ENCODE measurements at regions not wholly inside any gene's neighbourhood (a gene's known extent, or its start where the extent isn't known, plus 50 kb on each side); places are given as distances from the start of the nearest gene placed in this dataset.
"Not testable (repeated sequence)": the region's sequence is repeated elsewhere in the genome, so short reads cannot be mapped to it uniquely, and the experiment has no call there.

DNA sequence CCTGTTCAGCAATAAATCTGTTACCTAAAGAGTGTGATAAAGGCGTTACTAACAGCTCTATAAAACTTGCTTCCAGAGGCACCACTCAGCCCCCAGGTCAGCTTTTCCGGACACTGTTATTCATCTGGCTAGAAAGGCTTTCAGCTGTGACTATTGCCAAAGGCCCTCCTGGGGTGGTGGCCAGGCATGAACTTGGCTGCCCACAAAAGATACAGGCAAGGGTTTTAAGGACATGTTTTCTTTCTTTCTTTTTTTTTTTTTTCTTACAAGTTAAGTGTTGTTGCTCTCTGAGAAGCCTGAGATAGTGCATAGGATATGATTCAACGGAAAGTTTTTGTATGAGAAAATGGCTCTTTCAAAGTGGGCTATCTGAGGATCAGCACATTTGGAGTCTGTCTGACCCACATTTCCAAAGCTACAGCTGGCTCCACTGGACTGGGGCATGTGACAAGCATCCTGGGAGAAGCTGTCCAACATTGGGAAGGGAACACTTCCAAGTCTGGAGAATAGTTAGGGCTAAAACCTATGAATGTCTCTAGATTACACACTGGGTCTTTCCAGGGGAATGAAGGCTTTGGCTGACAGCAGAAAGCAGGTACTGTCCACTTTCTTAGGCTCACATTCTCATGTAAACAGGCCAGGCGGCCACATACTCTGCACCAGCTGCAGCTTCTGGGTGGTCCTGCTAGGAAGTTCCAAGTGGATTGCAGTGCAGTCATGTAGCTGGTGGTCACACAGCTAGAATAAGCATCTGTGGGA, 639.7 kb downstream of the LMO4 start:
- DNase-seq (ENCODE audit: low spot score in 2 of 2) (no peak), ATAC-seq (no peak)
- Mint-ChIP-seq H3K36me3 (no peaks in the 10 kb centered on the region), H3K4me1 (no peaks in the 10 kb centered on the region), H3K27ac (no peak overlapping the region), H3K4me3 (no peak overlapping the region), H3K9me3 (no peaks in the 10 kb centered on the region)

- DNase-seq (ENCODE audit: low spot score in 2 of 2) (no peak), ATAC-seq (no peak)
- H3K4me3 Mint-ChIP-seq, result no peak overlapping the region
- no peaks in the 10 kb centered on the region for H3K4me1 Mint-ChIP-seq
- no peaks in the 10 kb centered on the region for H3K9me3 Mint-ChIP-seq
- no peak overlapping the region for H3K27ac Mint-ChIP-seq
- no peaks in the 10 kb centered on the region for H3K36me3 Mint-ChIP-seq
These were observed 640.4 kb downstream of the LMO4 start for GRCh38 chr1:87969040-87969439.

DNA sequence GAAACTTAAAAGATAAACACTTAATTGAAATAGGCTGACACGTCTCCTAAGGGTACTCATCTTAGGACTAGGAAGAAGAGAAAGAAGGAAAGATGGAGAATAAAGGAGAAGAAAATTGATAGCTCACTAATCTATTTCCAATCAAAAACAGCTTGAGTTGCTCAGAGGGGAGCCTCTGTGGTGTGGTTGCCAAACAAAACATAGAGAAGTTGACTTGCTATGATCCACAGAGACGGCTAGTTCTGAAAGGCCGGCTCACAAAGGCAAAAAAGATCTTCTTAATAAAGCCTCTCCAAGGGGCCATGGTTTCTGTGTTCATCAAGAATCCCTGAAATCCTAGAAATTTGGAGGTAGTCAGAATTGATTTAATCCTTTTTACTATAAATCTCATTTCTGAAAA, 644.1 kb downstream of the LMO4 start:
- DNase-seq (ENCODE audit: low spot score in 2 of 2) (no peak), ATAC-seq (no peak)
- no peaks in the 10 kb centered on the region for H3K4me1 Mint-ChIP-seq
- no peak overlapping the region for H3K27ac Mint-ChIP-seq
- no peaks in the 10 kb centered on the region for H3K9me3 Mint-ChIP-seq
- no peak overlapping the region for H3K4me3 Mint-ChIP-seq
- H3K36me3 Mint-ChIP-seq, result no peaks in the 10 kb centered on the region

GRCh38 chr1:87973896-87974295, 645.2 kb downstream of the LMO4 start:
- no peak for DNase-seq (ENCODE audit: low spot score in 2 of 2)
- Mint-ChIP-seq H3K36me3 (no peaks in the 10 kb centered on the region), H3K27ac (no peak overlapping the region), H3K4me1 (no peaks in the 10 kb centered on the region), H3K4me3 (no peak overlapping the region), H3K9me3 (no peaks in the 10 kb centered on the region)
- ATAC-seq, result no peak

GRCh38 chr1:87976316-87976715, 647.6 kb downstream of the LMO4 start:
- no peaks in the 10 kb centered on the region for H3K9me3 Mint-ChIP-seq
- H3K4me1 Mint-ChIP-seq, result no peaks in the 10 kb centered on the region
- ATAC-seq, result no peak
- no peaks in the 10 kb centered on the region for H3K36me3 Mint-ChIP-seq
- DNase-seq (ENCODE audit: low spot score in 2 of 2), result no peak
- no peak overlapping the region for H3K4me3 Mint-ChIP-seq
- H3K27ac Mint-ChIP-seq, result no peak overlapping the region

DNA sequence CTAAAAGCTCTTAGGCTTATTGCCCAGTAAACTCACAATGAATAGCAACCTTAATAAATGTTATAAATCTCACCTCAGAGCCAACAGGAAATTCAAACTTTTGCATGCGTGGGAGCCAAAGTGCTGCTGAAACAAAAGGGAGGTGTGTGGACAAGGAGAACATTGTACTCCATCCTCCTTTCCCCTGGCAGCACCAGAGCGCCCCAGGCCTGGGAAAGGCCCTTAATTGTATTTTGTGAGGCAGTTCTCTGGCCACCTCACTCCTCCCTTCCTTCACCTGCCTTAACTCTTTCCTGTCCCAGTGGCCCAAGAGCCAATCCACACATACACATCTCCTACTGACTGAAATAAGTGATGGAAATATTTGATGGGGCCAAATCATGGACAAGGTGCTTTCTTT, 648.5 kb downstream of the LMO4 start:
- H3K4me1 Mint-ChIP-seq, result no peaks in the 10 kb centered on the region
- ATAC-seq, result no peak

DNA sequence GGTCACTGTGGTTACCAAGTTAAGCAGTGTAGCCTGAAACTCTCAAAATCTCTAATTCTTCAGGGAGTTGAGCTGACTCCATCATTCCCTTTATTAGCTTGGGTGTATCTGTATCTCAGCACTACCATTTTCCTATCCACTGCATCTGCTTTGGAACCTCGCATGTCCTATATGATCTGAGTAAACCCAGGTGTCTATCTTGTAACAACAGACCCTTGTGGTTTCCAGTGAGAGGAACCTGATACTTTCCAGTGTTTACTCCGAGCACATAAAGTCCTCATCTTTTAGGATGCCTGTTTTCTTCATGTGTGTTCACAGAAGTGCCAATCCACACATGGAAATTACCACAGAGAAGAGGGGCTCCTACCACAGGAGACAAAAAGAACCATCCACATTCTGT, 650.4 kb downstream of the LMO4 start:
- H3K36me3 Mint-ChIP-seq, result no peaks in the 10 kb centered on the region
- ATAC-seq (no peak), DNase-seq (ENCODE audit: low spot score in 2 of 2) (no peak)
- no peak overlapping the region for H3K4me3 Mint-ChIP-seq
- no peaks in the 10 kb centered on the region for H3K9me3 Mint-ChIP-seq
- H3K4me1 Mint-ChIP-seq, result no peaks in the 10 kb centered on the region
- H3K27ac Mint-ChIP-seq, result no peak overlapping the region

More for the DNA sequence above, 648.5 kb downstream of the LMO4 start:
- H3K36me3 Mint-ChIP-seq, result no peaks in the 10 kb centered on the region
- no peaks in the 10 kb centered on the region for H3K9me3 Mint-ChIP-seq
- DNase-seq (ENCODE audit: low spot score in 2 of 2), result no peak
- no peak overlapping the region for H3K4me3 Mint-ChIP-seq
- H3K27ac Mint-ChIP-seq, result no peak overlapping the region

DNA sequence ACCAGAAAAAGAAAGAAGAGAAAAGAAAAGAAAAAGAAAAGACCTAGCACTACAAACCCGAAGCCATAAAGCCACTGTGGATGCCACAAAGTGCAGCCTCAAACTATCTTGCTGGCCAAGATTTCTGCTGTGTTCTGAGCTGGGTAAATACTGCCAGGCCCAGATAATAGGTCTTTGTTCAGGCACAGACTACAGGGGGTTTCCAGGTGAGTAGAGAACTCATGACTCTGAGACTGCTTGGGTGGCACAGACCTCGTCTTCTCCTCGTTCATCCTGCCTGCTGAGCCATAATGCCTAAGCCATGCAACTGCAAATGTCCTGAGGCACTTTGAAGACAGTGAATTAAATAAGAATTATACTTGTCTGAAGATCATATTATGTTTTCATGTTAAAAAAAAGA, 651.8 kb downstream of the LMO4 start:
- H3K36me3 Mint-ChIP-seq, result no peaks in the 10 kb centered on the region
- no peaks in the 10 kb centered on the region for H3K9me3 Mint-ChIP-seq
- no peak for ATAC-seq
- no peak for DNase-seq (ENCODE audit: low spot score in 2 of 2)
- H3K4me3 Mint-ChIP-seq, result no peak overlapping the region
- no peak overlapping the region for H3K27ac Mint-ChIP-seq
- no peaks in the 10 kb centered on the region for H3K4me1 Mint-ChIP-seq

- no peak overlapping the region for H3K27ac Mint-ChIP-seq
- H3K4me3 Mint-ChIP-seq, result no peak overlapping the region
- H3K9me3 Mint-ChIP-seq, result no peaks in the 10 kb centered on the region
- DNase-seq (ENCODE audit: low spot score in 2 of 2) (no peak), ATAC-seq (no peak)
- no peaks in the 10 kb centered on the region for H3K4me1 Mint-ChIP-seq
- no peaks in the 10 kb centered on the region for H3K36me3 Mint-ChIP-seq
These were observed 652.7 kb downstream of the LMO4 start for GRCh38 chr1:87981386-87981785.

DNA sequence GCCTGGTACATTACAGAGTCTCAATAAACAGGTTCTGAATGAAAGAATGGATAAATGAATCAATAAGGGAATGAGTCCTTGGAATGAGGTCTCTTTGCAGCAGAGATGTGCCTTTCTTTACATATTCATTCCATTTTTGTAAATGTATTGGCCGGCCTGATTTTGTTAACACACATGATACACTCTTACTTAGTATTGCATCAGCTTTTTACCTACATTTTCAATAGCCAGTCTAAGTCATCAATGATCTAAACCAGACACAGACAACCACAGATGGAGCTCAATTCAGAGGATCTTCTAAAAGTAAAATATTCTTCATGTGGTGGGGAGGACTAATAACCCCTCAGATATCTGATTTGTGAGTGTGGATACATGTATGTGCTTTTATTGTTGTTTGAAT, 653.1 kb downstream of the LMO4 start:
- no peaks in the 10 kb centered on the region for H3K36me3 Mint-ChIP-seq
- ATAC-seq (no peak), DNase-seq (ENCODE audit: low spot score in 2 of 2) (no peak)
- no peaks in the 10 kb centered on the region for H3K9me3 Mint-ChIP-seq
- no peaks in the 10 kb centered on the region for H3K4me1 Mint-ChIP-seq
- H3K4me3 Mint-ChIP-seq, result no peak overlapping the region
- H3K27ac Mint-ChIP-seq, result no peak overlapping the region

- Mint-ChIP-seq H3K27ac (no peak overlapping the region), H3K4me3 (no peak overlapping the region), H3K9me3 (no peaks in the 10 kb centered on the region), H3K4me1 (no peaks in the 10 kb centered on the region), H3K36me3 (no peaks in the 10 kb centered on the region)
- no peak for ATAC-seq
- no peak for DNase-seq (ENCODE audit: low spot score in 2 of 2)
These were observed 655.2 kb downstream of the LMO4 start for GRCh38 chr1:87983841-87984240.

- H3K27ac Mint-ChIP-seq, result no peak overlapping the region
- no peaks in the 10 kb centered on the region for H3K9me3 Mint-ChIP-seq
- H3K36me3 Mint-ChIP-seq, result no peaks in the 10 kb centered on the region
- H3K4me1 Mint-ChIP-seq, result no peaks in the 10 kb centered on the region
- no peak for DNase-seq (ENCODE audit: low spot score in 2 of 2)
- no peak overlapping the region for H3K4me3 Mint-ChIP-seq
- ATAC-seq, result no peak
These were observed 656.4 kb downstream of the LMO4 start for GRCh38 chr1:87985071-87985470.

DNA sequence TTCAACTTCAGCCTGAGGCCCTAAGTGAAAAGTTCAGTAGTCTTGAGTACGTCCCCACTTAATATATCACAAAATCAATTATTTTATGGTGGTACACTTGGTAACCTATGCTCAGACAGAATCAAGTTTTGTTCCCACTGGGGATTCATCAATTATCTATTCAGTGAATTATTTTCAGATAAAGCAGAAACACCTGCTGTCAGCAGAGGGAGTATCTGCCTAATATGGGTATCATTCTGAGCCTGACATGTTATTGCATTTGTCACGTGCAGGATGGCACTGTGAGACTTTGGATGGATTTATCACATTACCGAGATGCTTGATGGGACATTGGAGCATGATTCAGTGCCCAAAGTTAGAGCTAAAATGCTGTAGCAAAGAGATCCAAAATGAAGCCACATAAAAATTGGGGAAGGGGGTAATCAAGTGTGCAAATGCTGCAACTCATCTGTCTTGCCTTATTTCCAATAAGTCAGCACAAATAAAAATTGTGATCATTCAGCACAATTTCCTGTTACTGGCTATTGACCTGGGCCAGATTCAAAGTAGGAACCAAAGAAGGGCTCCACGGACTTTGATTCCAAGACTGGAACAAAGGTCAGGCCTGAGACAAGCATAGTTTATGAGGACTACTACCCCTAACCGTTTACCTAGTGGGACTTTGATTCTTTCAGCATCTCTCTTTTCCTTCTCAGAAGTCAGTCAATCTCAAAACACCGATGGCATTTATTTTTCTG, 657.6 kb downstream of the LMO4 start:
- ATAC-seq (no peak), DNase-seq (ENCODE audit: low spot score in 2 of 2) (no peak)
- no peaks in the 10 kb centered on the region for H3K36me3 Mint-ChIP-seq
- no peaks in the 10 kb centered on the region for H3K9me3 Mint-ChIP-seq
- no peak overlapping the region for H3K4me3 Mint-ChIP-seq
- no peak overlapping the region for H3K27ac Mint-ChIP-seq
- no peaks in the 10 kb centered on the region for H3K4me1 Mint-ChIP-seq

GRCh38 chr1:87989346-87989745, 660.7 kb downstream of the LMO4 start:
- ATAC-seq (no peak), DNase-seq (ENCODE audit: low spot score in 2 of 2) (no peak)
- no peaks in the 10 kb centered on the region for H3K36me3 Mint-ChIP-seq

DNA sequence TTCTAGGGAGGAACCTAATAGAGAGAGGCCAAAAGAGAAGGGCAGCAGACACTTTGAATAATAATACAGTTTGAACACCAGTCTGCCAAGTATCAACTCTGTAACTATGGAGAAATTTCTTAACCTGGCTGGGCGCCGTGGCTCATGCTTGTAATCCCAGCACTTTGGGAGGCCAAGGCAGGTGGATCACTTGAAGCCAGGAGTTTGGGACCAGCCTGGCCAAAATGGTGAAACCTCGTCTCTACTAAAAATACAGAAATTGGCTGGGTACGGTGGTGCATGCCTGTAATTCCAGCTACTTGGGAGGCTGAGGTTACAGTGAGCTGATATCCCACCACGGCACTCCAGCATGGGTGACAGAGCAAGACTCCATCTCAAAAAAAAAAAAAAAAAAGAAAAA, 663.9 kb downstream of the LMO4 start:
- H3K36me3 Mint-ChIP-seq; H3K27ac Mint-ChIP-seq; H3K9me3 Mint-ChIP-seq; DNase-seq (ENCODE audit: low spot score in 2 of 2); ATAC-seq; H3K4me3 Mint-ChIP-seq; H3K4me1 Mint-ChIP-seq: not testable (repeated sequence)

More at GRCh38 chr1:87989346-87989745, 660.7 kb downstream of the LMO4 start:
- H3K27ac Mint-ChIP-seq, result no peak overlapping the region
- H3K4me3 Mint-ChIP-seq, result no peak overlapping the region
- no peaks in the 10 kb centered on the region for H3K4me1 Mint-ChIP-seq
- H3K9me3 Mint-ChIP-seq, result no peaks in the 10 kb centered on the region

GRCh38 chr1:87993051-87993450, 664.4 kb downstream of the LMO4 start:
- Mint-ChIP-seq H3K36me3 (no peaks in the 10 kb centered on the region), H3K9me3 (no peaks in the 10 kb centered on the region), H3K27ac (no peak overlapping the region), H3K4me1 (no peaks in the 10 kb centered on the region), H3K4me3 (no peak overlapping the region)
- DNase-seq (ENCODE audit: low spot score in 2 of 2) (no peak), ATAC-seq (no peak)

Measured in stimulated activated effector memory CD8-positive, alpha-beta T cell treated with anti-CD3 and anti-CD28 coated beads, Interleukin-12 subunit alpha, Interleukin-12 subunit beta, amount 100 ng/mL, for 72 hours (primary cell).